Activated CD8-positive, alpha-beta T cell treated with anti-CD3 and anti-CD28 coated beads for 36 hours (primary cell): ENCODE measurements at regions not wholly inside any gene's neighbourhood (a gene's known extent, or its start where the extent isn't known, plus 50 kb on each side); places are given as distances from the start of the nearest gene placed in this dataset.

Experiments used
- ATAC-seq: fragments of 200-7000 bp; cut with Tn5 transposase; one replicate; pipeline ENCODE4 v1.10.0; 2021; ENCODE audit warnings: mild to moderate bottlenecking, moderate library complexity
- CTCF ChIA-PET: fragments of 350-600 bp; sonication (Branson Sonifier 250); formaldehyde crosslinking; loops from one replicate; lab custom pipeline; 2021; ENCODE audit warnings: antibody characterized with exemption; lab: Charles Lee
- POLR2A ChIA-PET: fragments of 350-600 bp; sonication (Branson Sonifier 250); formaldehyde crosslinking; loops from one replicate; lab custom pipeline; 2021; ENCODE audit warnings: antibody characterized with exemption; lab: Charles Lee
- DNase-seq: peaks from one replicate; pipeline ENCODE4 v3.0.0-alpha.2; 2020
- H3K27ac Mint-ChIP-seq: one replicate; pipeline ENCODE4 v1.8.0; 2021; ENCODE audit warnings: mild to moderate bottlenecking, mixed read lengths
- H3K27me3 Mint-ChIP-seq: one replicate; pipeline ENCODE4 v1.8.0; 2021; ENCODE audit warnings: mixed read lengths
- H3K36me3 Mint-ChIP-seq: one replicate; pipeline ENCODE4 v1.8.0; 2021; ENCODE audit warnings: low read depth, mixed read lengths
- H3K4me1 Mint-ChIP-seq: one replicate; pipeline ENCODE4 v1.8.0; 2021; ENCODE audit warnings: low read depth, mixed read lengths
- H3K4me3 Mint-ChIP-seq: one replicate; pipeline ENCODE4 v1.8.0; 2021; ENCODE audit warnings: mild to moderate bottlenecking, moderate library complexity, mixed read lengths
- H3K9me3 Mint-ChIP-seq: one replicate; pipeline ENCODE4 v1.8.0; 2021; ENCODE audit warnings: mixed read lengths
- CTCF ChIP-seq: fragments of 200-600 bp; IDR thresholded peaks from one replicate; pipeline ENCODE4 v1.8.0; 2022; ENCODE audit warnings: antibody characterized with exemption, mild to moderate bottlenecking
- intact Hi-C: fragments of 100-400 bp; cut with micrococcal nuclease; formaldehyde crosslinking; loops from one replicate; pipeline ENCODE4 v1.10.0; 2022

- Mint-ChIP-seq H3K27me3 (no peaks in the 10 kb centered on the region), H3K27ac (no peak overlapping the region), H3K4me3 (no peak overlapping the region), H3K9me3 (no peaks in the 10 kb centered on the region), H3K36me3 (no peaks in the 10 kb centered on the region), H3K4me1 (no peaks in the 10 kb centered on the region)
- ChIA-PET CTCF (no interaction called here), POLR2A (no interaction called here)
- no peak for TF ChIP-seq CTCF
- ATAC-seq (no peak), DNase-seq (no peak)
- intact Hi-C loops: no loop called here
Observed at GRCh38 chr12:42761086-42761485, 171.5 kb upstream of the PRICKLE1 start.

- no peak for DNase-seq
- Mint-ChIP-seq H3K4me1 (no peaks in the 10 kb centered on the region), H3K27me3 (no peaks in the 10 kb centered on the region), H3K4me3 (no peak overlapping the region), H3K9me3 (no peaks in the 10 kb centered on the region), H3K27ac (no peak overlapping the region), H3K36me3 (no peaks in the 10 kb centered on the region)
- ChIA-PET CTCF (no interaction called here), POLR2A (no interaction called here)
- no peak for ATAC-seq
- no peak for TF ChIP-seq CTCF
- intact Hi-C loops: no loop called here
Observed at GRCh38 chr12:42760550-42760949, 171.0 kb upstream of the PRICKLE1 start.

GRCh38 chr12:42759622-42760273, 170.2 kb upstream of the PRICKLE1 start:
- Mint-ChIP-seq H3K4me3 (no peak overlapping the region), H3K36me3 (no peaks in the 10 kb centered on the region), H3K4me1 (no peaks in the 10 kb centered on the region), H3K27ac (no peak overlapping the region), H3K9me3 (no peaks in the 10 kb centered on the region), H3K27me3 (no peaks in the 10 kb centered on the region)
- no peak for TF ChIP-seq CTCF
- POLR2A ChIA-PET: no interaction called here
- DNase-seq: no peak
- intact Hi-C loops: no loop called here
- ATAC-seq: no peak
- CTCF ChIA-PET: no interaction called here

- Mint-ChIP-seq H3K4me1 (no peaks in the 10 kb centered on the region), H3K4me3 (no peak overlapping the region), H3K27me3 (no peaks in the 10 kb centered on the region), H3K27ac (no peak overlapping the region), H3K9me3 (no peaks in the 10 kb centered on the region), H3K36me3 (no peaks in the 10 kb centered on the region)
- ChIA-PET POLR2A (no interaction called here), CTCF (no interaction called here)
- DNase-seq: no peak
- intact Hi-C loops: no loop called here
- TF ChIP-seq CTCF: no peak
- ATAC-seq: no peak
Observed at GRCh38 chr12:42758806-42759205, 169.3 kb upstream of the PRICKLE1 start.

GRCh38 chr12:42757624-42758119, 168.1 kb upstream of the PRICKLE1 start:
- intact Hi-C loops: no loop called here
- no peaks in the 10 kb centered on the region for H3K36me3 Mint-ChIP-seq
- no peak overlapping the region for H3K27ac Mint-ChIP-seq
- CTCF ChIA-PET: no interaction called here
- POLR2A ChIA-PET: no interaction called here
- no peaks in the 10 kb centered on the region for H3K4me1 Mint-ChIP-seq
- no peak for DNase-seq
- no peak for ATAC-seq
- no peaks in the 10 kb centered on the region for H3K9me3 Mint-ChIP-seq
- H3K27me3 Mint-ChIP-seq: no peaks in the 10 kb centered on the region
- no peak for TF ChIP-seq CTCF
- no peak overlapping the region for H3K4me3 Mint-ChIP-seq
